NK-92 treated with Interleukin-12 subunit alpha and Interleukin-12 subunit beta, amount 100 ng/mL, for 24 hours (cell line): ENCODE measurements at regions not wholly inside any gene's neighbourhood (a gene's known extent, or its start where the extent isn't known, plus 50 kb on each side); places are given as distances from the start of the nearest gene placed in this dataset.

Experiments used
- DNase-seq: peaks from one replicate; lab custom pipeline; 2025; lab: John Stamatoyannopoulos, UW

DNA sequence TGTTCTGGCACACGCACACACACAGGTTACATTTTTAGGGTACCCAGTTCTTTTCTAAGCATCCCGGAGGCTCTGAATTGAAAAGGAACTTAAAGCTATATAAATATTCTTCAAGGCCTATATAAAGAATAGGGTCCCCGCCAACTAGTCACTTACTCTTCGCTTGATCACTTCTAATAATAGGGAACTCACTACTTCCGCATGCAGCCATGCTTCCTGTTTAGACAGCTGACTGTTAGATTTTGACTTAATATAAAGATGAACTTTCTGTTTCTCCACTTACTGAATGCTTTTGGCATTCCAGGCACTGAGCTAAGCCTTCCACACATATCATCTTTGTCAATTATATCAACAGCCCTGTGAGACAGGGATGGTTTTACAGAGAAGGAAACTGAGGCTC, 259.6 kb downstream of the TSHZ3 start:
- no peak for DNase-seq

DNA sequence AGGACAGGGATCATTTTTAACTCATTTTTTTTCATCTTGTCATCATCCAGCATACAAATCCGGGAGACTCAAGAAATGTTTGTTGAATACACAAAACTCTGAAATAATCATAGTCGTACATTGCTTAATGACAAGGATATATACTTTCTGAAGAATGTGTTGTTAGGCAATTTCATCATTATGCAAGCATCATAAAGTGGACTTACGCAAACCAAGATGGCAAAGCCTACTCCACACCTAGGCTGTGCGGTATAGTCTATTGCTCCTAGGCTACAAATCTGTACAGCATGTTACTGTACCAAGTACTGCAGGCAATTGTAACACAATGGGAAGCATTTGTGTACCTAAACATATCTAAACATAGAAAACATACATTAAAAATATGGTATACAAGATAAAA, 264.1 kb downstream of the TSHZ3 start:
- no peak for DNase-seq

DNA sequence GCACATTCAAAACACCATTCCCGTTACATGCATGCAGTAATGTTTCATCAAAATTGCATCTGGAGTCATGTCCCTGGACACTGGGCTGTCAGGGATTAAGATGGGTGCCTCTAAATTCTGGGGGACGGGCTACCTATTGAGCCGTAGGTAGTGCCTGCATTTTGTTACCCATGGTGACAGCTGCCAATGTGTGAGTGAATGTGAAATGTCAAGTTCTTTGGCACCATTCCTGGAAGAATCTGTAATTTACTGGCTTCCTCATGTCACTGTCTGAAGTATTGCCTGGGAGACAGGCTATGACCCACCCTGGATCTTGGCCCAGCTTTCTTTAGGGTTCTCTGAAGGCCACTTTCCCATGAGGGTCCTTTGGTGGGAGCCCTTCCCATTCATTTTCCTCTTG, 266.1 kb downstream of the TSHZ3 start:
- no peak for DNase-seq

DNA sequence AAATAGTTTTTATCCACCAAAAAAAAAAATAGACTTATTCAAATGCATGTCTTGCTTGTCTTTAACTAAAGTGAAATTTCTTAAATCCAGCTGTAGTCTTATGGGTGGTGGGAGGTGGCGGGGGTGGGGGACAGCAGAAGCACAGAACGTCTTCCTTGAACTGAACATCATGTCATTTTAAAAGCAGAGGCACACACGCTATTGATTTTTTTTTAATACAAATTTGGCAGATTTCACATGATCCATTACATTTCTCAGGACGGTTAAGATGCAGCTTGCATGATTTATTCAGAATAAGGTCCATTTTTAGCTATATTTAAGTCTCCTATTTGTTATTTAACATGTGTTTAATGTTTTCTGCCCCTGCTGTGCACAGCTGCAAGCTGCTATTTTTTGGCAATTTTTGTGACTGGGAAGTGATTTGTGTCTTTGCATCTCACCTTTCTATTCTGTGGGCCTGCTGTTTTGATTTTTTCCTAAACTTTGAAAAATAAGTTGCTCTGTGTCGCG, 274.0 kb downstream of the TSHZ3 start:
- DNase-seq = no peak

DNA sequence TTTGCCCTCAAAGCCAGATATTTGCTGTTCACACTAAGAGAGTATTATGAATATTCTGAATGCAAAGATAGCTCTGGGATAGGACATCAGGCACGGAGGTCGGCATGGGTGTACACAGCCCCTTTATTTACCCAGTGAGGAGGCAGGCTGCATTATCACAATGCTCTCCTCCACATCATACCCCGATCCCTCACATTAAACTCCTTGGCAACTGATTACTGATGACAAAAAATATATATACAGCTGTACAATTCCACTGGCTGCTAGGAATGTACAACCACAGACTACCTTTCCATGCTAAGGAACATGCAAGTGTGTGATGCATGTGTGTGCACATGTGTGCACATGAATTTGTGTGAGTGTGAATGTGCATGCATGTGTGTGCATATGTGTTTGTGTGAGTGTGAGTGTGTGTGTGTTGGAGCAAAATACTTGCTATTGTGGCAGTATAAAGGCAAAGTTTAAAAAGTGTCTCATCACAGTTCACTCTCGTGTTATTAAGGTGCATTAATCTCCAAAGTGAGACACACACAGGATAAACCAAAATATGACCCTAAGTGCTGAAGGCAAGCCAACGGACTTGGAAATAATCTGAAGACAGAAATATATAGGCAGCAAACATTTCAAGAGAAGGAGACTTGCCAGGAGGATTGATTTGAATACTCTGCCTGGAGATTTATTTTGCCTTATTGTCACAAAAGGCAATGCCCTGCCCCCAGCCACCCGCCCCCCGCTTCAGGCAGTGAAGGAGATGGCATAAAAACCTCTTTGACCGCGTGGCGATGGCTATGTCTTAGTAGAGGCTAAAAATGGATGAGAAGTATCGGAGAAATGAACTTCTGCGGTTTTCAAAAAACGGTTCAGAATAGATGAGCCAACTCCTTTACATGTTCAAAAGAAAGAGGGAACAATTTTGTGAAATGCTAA, 274.8 kb downstream of the TSHZ3 start:
- no peak for DNase-seq

DNA sequence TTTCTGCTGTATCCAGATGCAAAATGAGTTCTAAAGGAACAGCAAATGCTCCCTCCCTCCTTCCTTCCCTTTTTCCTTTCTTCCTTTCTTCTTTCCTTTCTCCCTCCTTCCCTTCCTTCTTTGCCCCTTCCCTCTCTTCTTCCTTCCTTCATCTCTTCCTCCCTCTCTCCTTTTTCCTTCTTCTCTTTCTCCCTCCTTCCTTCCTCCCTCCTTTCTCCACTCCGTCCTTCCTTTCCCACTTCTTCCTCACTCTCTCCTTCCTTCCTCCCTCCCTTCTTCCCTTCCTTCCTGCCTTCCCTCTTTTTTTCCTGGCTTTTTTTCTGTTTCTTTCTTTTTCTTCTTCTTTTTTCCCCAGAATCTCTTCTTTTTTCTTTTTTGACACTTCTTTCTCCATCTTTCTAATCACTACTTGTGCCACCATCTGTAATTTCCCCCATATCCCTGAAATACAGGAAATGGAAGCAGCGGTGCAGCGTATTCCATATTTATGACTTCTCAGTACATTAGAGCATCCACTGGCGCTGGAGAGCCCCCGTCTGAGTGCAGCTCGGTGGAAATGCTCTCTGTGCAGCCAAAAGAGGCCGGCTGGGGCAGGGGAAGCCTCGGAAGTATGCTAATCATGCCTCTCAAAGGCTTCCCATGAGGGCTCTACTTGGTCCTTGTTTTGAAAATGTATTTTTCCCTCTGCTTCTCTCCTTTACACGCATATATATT, 275.6 kb downstream of the TSHZ3 start:
- no peak for DNase-seq

DNA sequence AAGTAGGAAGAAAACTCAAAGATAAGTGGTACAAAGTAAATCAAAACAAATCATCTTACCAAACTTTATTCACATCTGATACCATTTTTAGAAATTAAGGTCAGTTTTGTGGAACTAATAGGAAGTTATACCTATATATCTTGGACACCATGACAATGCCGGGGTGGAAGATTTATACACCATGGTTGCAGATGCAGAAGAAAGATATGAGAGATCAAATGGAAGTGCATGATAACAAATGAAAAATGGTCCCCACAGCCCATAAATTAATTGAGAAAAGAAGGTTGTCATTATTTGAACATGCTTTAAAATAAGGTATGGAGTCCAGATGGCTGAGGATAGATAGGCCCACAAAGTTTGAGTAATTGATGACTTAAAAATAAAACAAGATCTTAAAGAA, 276.8 kb downstream of the TSHZ3 start:
- no peak for DNase-seq

DNA sequence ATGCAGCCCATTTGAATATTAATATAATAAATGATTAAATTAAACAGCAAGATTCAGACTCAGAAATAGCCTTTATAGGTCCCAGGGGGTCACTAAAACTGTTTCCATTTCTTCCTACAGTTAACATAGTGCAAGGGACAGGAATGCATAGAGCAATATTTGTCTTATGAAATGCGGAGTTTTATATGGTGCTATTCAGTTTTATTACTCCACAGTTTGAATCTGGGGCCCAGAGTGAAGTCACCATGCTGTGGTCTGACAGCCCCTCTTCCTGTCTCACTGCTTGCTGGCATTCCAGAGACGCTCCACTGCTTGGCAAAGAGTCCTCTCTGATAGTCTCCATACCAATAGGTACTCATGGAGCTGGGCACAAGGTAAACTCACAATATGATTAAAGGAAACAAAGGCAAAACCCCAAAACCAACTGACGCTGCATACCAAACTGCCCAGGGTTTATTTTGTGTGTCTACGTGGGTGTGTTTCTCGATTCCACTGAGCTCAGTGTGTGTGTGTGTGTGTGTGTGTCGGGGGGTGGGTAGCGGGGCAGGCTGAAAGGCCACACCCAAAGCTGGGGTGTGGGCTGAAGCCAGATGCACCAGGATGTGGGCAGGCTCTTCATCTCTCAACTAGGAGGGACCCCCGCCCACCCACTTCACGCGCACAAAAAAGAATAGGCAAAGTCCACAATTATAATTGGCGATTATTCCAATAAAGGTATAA, 277.9 kb downstream of the TSHZ3 start:
- no peak for DNase-seq

DNA sequence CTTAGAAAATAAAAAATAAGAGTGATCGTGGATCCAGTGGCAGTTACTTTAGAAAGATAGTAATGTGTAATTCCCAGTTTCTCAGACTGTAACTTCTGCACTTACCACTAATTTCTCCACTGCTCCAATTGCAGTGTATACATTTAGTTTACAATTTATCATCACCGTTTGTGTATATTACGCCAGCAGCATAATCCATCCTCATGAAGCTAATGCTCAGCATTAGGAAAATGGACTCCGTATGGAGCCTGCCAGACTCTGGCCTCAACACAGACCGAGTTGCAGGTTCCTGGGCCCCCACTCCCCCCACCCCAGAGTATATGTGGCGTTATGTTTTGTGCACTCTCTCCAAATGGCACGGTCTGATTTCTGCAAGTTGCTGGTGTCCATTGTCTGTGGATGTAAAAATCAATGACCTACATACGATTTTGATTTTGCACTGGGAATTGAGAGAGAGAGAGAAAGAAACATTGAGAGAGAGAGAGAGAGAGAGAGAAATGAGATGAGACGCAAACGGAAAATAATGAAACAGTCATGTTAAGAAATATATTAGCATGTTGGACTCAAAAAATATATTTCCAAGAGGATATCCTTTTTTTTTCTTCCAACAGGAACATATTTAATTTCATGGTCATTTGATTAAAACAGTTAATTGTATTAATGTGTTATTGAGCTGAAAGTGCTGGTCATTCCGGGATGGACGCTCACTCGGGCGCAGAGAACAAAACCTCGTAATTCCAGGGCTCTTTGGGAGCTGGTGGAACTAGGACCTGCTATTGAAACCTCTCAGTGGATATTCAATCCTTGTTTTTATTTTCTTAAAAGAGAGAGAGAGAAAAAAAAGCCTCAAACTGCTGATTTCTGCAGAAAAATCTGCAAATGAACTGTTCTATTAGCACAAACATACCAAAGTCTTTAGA, 278.8 kb downstream of the TSHZ3 start:
- no peak for DNase-seq

DNA sequence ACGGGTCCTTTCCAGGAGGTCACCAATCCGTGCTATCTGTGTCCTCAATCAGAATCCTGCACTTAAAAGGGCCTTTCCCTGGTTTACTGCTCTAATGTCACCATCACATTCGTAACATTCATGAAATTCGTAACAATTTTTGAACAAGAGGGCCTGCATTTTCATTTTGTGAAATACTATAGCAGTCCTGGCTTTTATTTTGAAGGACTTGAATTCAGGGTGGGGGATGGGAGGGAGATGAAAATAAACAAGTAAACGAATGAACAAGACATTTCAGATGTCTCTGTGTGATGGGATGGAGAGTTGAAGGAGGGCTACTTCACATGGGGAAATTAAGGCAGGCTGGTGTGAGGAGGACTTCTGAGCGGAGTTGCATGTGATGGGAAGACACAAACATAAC, 281.0 kb downstream of the TSHZ3 start:
- no peak for DNase-seq

DNA sequence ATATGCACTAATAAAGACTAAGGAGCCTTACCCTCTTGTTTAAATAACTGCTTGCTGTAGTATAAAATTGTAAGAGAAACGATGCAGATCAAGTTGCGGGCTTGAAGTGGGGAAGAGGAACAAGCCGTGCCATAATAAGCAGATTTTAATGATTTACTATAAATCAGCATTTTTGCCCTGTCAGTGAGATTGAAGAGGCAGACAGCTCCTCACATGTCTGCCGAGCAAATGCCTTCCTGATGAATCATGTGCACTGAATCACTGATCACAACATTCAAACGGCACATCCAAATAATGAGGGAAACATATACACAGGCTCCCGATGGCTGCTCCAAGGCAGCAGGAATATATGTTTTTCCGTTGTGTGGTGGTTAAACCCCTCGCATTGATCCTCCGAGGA, 282.9 kb downstream of the TSHZ3 start:
- DNase-seq = no peak

DNA sequence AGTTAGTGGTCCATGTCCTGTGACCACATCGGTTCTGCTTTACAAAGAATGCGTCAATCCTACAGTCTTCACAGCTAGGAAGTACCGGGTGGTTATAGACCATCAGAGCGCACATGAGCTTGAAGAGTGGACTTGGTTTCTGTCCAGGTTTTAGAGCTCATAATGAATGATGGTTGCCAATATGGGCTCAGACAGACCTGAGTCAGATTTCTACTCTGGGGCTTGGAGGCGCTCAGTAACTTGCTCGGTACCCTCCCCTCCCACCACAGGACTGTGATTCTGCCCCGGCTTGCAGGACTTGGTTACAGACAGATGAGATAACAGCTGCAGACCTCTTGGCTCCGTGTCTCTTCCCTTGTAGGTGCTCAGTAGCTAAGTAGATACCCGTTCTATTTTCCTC, 284.7 kb downstream of the TSHZ3 start:
- no peak for DNase-seq

DNA sequence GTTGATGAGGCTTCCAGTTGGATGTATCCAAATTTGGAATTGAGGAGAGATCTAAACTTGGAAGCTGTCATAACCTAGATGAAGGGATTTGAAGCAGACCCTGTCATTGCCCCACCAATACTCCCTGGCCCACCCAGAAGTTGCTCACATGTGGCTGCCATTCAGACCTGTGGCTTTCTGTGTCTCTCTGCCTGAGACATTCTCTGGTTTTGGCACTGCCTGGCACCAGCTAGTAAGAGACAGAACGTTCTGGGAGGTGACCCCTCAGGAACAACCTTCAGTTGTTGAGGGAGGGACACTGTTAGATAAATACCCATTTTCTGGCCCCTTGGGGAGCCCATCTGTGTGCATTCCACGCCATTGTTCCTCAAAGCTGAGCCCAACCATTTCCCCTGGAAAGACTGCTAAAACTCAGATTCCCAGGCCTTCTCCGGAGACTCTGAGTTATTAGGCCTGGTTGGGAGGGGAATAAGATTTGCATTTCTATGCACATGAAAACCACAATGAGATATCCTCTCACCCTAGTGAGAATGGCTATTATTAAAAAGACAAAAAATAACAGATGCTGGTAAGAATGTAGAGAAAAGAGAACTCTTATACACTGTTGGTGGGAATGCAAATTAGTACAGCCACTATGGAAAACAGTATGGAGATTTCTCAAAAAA, 290.4 kb downstream of the TSHZ3 start:
- DNase-seq = no peak

DNA sequence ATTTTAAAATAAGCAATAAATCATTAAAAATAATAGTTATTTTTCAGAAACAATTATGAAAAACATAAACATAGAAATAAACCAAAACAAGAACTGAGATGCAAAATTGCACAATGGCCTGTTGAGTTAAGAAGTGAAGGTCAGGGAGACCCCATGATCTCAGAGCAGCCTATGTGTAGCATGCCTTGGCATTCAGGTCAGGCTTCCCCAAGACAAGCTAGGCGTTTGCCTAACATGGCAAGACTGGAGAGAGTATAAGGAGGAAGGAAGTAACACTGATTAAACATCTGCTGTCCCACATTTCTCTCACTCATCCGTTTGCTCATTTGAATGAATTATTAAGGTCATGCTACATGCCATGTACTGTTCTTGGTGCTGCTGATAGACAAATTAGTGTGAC, 291.8 kb downstream of the TSHZ3 start:
- DNase-seq = no peak

DNA sequence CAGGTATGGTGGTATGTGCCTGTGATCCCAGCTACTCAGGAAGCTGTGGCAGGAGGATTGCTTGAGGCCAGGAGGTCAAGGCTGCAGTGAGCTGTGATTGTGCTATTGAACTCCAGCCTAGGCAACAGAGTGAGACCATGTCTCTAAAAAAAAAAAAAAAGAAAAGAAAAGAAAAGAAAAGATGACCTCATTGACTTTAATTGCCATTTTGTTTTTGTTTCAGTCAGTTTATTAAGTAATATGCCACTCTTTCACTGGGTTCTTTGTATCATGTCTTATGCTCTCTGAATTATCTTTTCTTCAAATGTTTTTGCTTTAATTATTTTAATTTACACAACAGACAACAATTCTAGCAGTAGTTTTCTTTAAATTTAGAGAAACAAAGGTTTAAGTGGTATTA, 293.8 kb downstream of the TSHZ3 start:
- no peak for DNase-seq

DNA sequence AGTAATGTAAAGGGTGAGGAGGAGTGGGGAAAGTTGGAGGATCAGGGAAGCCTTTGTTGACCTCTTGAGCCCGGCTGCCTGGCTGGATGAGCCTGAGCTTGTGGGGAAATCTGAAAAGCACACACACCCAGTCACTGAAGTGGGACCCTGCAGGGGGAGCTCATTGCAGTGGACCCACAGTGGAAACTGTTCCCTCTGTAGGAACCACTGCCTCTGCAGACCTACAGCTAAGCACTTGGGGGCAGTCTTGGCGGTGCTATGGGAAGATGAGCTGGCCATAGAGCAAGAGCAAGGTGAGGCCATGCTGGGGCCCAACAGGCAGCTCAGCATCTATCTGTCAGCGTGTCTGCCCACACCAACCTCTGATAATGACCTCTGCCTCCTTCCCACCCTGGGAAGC, 294.8 kb downstream of the TSHZ3 start:
- DNase-seq = no peak

DNA sequence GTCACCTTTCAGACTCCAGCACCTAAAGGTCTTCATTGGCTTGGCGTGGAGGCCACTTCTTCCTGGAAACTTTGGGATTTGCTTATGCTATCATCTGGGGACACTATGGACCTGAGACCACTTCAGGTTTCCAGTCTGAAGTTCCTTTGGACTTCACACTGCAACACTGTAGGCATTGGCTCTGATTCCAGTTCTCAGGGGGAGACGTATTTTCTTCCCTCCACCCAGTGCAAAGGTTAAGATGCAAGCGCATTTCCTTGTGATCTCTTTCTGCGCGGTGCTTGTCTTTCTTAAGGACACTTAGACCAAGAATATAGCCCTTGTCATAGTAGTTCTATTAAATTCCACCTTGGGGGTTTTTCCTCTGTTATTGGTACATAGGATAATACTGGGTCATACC, 299.8 kb downstream of the TSHZ3 start:
- DNase-seq = no peak

DNA sequence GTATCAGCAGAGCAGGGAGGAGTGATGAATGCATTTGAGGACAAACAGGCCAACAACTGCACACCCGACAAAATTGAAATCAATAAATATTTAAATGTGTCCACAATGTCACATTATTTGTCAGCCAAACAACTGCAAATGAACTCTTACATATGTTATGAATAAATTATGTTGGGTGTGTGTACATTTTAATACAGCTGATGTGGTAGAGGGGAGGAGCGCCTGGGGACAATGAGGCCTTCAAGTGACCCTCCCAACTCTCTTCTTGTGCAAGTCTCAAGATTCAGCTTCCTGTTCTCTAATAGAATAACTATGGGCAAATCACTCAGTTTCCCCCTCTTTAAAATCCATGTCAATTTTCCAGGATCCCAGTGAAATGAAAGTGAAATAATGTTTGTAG, 303.2 kb downstream of the TSHZ3 start:
- DNase-seq = no peak

DNA sequence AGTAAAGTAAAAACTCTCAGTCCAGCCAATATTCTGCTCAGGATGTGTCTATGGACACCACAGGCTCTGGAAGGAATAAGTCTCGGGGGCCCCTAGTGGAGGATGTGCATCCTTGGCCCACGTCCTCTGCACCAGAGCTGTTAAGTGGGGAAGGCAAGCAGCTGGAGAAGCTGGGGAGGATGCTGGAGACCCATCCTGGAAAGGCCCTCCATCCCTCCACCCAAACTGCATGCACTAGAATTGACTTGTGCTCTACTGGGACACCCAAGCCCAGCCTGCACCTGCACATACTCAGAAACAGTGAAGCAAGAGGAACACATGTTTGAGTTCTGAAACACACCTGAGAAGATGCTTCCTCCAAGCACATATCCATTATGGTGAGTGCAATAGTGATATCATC, 307.8 kb downstream of the TSHZ3 start:
- no peak for DNase-seq

DNA sequence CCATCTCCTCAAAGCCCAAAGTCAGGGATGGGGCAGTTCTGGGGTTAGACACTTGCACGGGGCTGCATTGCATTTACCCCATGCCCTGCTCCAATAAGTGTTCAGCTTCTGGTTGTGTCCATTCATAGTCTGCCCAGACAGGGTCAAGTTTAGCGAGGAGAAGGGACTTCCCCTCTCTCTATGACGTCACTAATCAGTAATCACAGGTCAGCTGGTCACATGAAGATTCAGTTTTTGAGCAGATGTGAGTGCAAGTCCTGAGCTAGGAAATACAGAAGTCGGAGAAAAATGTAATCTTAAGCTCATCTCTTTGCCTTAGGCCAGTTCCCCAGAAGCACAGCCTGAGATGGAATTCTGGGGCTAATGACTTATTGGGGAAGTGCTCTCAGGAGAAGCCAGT, 310.1 kb downstream of the TSHZ3 start:
- DNase-seq = no peak
